NCI-H345 treated with DMSO at 0.1 percent for 48 hours (cell line): ENCODE measurements at regions not wholly inside any gene's neighbourhood (a gene's known extent, or its start where the extent isn't known, plus 50 kb on each side); places are given as distances from the start of the nearest gene placed in this dataset.
A peak's percentile ranks its signal among the peaks of the same experiment; 100 is the strongest.
"Not testable (repeated sequence)": the region's sequence is repeated elsewhere in the genome, so short reads cannot be mapped to it uniquely, and the experiment has no call there.

Source experiments
- DNase-seq: peaks from one replicate; lab custom pipeline; 2025; ENCODE audit not compliant: unreplicated experiment; lab: John Stamatoyannopoulos, UW

DNA sequence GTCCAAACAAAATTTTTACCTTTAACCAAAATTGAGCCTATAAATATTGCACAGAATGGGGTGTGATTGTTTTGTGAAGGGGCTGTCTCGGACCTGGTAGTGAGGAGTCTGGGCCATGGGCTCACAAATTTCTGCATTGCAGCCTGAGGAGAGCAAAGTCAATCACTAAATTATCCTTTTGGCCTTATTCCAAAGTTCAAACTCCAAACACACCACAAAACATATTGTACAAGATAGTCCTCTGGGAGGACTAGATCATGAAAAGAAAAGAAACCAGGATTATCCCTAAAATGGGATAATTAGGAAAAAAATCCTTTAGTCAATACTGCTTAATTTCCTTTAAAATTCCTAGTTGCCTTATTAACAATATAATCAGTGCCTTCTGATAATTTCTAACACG is 115.5 kb downstream of the BUB3 start:
- DNase-seq, result no peak

DNA sequence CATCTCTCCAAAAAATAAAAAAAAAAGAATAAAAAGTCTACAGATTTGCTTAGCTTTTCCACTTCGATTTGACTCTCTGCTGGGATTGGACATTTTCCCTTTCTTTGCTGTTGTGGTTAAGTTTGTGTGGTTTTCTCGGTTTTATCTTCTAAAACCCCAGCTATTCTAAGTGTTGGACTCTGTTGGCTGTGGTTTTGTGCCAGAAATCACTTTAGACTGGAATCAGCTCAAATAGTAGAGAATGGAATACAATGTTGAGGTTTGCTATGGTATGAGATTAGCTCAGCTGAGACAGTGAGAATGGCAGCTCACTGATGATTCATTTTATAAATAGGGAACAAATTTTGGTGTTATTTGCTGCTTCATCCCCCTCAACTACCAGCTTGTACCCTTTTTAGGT is 116.0 kb downstream of the BUB3 start:
- DNase-seq, result no peak

DNA sequence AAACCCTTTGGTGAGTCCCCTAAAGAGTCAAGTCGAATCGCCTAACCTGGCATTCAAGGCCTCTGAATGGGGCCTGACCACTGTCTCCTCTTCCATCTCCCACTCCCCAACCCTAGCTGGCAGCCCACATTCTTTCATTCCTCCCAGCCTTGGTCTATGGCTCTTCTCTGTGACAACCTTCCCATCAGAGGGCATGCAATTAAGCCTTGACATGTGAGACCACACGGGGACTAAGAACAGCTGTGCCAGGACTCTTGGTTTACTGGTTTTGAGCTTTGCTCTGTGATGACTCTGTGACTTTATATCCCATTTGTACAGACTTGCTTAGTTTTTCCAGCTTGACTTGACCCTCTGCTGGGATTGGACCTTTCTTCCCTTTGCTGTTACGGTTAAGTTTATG is 116.6 kb downstream of the BUB3 start:
- no peak for DNase-seq

DNA sequence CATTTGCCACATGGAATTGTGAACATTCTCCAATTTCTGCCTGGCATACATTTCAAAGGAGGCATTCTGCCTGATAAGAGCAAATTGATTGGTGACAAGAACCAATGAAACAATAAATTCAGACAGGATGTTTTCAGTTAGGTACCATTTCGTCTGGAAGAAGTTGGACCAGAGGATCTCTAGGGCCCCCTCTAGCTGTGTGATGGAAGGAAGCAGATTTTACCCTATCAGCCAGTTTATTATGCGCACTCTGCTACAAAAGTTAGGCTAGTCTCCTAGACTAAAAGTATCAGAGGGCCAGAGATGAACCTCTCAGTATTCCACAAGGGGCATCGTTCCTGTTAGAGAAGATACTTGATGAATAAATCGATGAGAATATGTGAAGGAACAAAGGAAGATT is 118.0 kb downstream of the BUB3 start:
- DNase-seq, result no peak

DNA sequence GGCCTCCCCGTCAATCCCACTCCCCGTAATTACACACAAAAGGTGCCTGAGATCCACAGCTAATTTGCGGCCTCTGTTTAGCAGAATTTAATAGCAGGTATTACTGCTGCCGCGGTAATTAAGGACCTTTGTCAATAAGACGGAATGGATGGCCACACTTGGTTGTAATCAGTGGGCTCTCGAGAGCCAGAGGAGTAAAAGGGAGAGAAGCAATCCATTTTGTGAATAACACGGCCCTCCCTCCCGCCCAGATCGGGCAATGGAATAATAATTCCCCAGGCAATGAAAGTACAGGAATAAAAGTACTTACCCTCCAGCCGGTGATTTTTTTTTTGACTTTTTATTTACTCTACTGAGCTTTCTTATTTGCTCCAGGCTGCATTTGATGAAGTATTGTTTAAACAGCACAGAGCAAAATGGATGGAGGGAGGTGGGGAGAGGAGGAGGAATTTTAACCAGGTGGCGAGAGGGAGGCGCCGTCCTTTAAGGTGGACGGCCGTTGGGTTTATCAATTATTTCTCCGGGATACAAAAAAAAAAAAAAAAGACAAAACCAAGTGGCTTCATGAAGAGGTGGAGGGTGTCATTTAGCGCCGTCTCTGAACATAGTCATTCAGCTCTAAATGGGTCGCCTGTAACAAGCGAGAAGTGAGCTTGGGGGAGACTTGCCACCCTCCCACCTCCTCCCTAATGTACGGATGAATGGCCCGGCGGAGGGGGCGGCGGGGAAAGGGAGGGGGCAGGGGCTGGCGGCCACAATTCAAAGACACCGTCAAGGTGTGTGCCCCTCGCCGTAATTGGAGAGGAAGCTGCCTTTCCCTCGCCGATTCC is 120.3 kb downstream of the BUB3 start:
- DNase-seq, result peak; percentile 23

DNA sequence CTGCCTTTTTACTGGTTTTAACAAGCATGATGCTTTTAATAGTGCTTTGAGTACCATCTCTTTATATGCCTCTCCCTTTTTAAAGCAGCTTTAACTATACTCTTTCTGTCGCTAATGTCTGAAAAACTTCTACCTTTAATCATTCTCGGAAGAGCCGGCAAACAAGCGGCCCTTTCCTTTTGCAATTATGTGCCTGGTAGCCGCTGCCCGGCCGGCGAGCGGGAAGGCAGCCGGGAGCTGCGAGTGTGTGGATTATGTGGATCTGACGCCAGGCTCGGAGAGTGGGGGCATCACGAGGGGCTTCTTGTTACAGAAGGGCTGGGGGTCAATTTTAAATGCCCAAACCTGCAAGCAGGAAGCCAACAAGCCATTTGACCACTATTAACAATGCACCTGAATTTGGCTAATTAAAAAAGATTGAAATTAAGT is 120.9 kb downstream of the BUB3 start:
- no peak for DNase-seq

DNA sequence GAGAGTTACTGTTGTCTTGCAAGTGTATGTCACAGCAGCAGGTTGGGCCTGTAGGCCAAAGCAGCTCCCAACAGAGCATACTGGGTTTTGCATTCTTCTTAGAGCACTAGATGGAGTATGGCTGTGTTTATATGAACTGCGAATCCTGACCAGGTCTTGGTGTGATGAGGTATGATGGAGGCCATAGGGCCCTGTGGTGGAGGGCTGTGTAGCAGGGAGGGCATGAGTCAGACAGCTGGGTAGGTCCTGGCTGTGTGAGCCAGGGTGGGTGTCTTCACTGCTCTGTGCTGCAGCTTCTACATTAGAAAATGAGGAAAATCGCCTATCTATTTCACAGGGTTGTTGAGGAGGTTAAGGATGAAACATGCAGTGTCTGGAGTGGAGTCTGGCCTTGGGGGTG is 124.2 kb downstream of the BUB3 start:
- DNase-seq, result no peak

DNA sequence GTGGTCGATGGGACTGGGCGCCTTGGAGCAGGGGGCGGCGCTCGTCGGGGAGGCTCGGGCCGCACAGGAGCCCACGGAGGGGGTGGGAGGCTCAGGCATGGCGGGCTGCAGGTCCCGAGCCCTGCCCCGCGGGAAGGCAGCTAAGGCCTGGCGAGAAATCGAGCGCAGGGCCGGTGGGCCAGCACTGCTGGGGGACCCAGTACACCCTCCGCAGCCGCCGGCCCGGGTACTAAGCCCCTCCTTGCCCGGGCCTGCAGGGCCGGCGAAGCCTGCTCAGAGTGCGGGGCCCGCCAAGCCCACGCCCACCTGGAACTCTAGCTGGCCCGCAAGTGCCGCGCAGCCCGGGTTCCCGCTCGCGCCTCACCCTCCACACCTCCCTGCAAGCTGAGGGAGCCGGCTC is 129.2 kb downstream of the BUB3 start:
- not testable (repeated sequence) for DNase-seq

DNA sequence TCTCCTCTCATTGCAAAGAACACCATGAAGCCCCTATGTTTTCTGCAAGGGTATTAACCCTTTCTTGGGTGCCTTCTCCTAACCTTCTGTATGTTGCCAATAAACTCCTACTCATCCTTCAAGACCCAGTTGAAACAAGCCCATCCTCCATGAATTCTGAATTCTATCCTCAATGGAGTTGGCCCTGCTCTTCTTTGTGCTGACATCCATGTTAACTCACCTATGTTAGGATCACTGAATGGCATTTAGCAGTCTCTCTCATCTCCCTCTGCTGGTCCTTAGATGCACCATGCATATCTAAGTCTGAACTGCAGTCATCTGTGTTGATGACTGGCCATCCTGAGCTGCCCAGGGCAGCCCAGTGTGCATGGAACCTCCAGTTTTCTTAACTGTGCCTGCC is 129.8 kb downstream of the BUB3 start:
- DNase-seq, result no peak

DNA sequence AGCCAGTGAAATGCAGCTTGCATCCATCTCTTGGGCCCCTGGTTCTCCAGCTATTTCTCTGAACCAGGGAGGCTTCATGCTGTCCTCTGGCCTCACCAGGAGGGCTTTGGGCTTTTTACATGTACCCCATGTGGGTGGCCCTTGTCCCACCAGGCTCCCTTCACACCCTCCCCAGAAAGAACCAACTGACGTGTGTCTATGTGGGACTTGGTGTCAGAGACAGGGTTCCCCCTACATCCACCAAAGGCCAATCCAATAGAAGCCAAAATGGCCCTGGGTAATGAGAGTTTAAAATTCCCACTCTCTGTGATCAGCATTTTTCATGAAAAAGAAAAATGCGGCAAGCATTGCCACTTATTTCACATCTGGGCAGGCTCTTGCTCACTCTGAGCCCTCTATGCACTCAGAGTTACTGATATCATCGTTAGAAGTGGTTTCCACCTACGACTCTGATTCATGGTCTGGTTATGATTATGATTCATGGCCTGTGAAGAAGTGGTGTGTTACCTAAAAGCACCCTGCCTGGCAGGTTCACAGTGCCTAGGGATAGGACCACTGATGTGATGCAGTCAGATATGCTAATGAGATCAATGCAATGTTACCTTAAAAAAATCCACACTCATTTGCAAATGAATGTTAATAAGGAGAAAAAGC is 133.5 kb downstream of the BUB3 start:
- DNase-seq, result no peak

DNA sequence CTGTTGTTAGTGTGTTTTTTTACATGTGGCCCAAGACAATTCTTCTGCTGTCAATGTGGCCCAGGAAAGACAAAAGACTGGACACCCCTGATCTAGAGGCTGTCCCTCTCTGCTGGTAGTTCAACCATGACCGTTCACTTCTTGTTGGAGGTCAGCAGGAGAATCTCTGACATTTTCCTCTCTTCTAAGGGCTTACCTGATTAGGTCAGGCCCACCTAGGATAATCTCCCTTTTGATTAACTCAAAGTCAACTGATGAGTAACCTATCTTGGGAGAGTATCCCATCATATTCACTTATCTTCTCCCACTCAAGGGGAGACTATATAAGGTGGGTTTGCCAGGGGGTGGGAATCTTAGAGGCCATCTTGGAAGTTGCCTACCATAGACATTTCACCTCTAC is 135.2 kb downstream of the BUB3 start:
- DNase-seq, result no peak

DNA sequence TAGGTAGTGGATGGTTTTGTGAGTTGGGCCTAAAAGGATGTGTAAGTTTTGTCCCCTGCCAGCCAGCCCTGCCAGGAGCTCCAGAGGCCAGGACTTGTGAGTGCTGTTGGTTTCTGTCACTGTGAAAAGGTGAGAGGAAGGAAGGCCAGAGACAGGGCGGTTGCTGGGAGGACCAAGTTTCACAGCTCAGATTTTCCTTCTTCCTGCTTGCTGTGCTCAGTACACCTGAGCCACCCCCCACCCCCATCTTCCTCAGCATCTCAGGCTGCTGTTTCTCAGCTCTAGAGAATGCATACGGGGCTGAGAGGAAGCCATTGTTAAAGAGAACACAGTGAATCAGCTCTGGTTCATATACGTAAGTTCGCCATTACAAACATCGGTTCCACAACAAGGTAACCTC is 139.9 kb downstream of the BUB3 start:
- DNase-seq, result no peak

DNA sequence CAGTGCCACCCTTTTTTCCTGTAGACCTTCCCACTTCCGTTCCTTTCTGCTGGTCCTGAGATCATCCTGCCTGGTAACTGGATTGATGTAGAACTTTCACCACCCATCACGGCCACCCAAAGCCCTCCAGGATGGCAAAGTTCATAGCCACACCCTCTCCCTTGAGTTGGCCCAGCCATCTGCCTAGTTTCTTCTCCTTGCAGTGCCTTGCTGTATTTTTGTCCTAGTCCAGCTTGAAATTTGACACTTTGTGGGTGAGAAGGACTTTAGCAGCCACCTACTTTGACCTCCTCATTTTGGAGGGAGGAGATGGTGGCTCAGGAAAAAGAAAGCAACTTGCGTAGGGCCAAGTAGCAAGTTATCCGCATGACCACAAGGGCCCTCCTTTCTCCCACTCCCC is 140.7 kb downstream of the BUB3 start:
- no peak for DNase-seq

DNA sequence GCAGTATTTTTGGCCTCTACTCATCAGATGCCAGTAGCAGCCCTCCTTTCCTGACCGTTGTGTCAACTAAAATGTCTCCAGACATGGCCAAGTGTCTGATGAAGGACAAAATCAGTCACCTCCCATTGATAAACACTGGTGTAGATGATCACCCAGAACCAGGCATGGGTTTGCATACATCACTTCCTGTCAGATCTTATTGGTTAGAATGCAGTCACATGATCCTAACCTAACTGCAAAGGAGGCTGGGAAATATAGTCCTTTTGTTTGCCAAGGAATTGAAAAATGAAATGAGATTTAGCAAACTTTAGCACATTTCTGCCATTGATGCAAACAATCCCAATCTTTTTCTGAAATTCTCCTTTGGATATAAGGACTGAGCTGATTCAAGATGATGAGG is 141.4 kb downstream of the BUB3 start:
- no peak for DNase-seq

DNA sequence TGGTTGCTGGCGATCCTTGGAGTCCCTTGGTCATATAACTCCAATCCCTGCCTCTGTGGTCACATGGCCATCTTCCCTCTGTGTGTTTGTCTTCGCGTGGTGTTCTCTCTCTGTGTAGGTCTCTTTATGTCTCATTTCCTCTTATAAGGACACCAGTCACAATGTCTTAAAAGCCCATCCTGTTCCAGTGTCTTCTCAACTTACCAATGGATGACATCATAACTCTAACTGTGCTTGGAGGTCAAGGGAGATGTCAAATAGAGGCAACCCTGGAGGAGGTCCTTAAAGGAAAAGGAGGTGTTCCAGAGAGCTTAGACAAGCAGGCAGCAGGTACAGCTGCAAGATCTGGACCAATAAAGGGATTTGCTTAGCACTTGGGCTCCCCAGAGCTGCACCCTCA is 143.0 kb downstream of the BUB3 start:
- DNase-seq, result no peak

DNA sequence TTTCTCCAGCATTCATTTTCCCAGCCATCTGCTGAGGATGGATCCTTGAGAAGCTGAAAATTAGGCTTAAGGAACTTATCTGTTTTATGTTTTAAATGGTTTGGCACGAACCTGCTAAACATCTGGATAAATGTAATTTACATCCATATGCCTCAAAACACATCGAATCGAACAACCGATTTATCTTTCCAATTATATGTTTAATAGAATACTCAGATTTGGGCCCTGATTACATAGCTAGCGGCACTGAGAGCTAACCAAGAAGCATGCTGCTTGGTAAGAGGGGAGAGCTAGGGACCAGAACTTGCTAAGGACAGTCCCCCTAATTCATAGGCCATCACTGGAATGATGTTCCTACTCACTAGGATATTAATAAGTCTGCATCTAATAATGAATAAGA is 144.4 kb downstream of the BUB3 start:
- DNase-seq, result no peak

DNA sequence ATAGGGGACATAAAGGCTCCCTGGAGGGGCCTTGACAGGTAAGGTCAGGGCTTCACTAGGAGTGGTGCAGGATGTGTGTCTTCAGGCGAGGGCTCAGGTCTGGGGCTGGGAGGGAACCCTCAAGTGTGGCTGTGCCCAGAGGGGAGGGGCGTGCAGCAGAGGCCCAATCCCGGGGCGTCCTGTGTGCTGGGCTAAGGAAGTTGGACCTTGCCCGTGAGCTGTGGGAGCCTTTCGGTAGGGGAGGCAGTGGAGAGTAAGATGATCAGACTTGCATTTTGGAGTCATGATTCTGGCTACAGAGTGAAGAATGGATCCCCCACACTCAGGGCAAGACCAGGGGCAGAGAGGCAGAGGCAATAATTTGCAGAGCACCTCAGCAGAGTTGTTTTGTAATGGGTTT is 145.4 kb downstream of the BUB3 start:
- no peak for DNase-seq

DNA sequence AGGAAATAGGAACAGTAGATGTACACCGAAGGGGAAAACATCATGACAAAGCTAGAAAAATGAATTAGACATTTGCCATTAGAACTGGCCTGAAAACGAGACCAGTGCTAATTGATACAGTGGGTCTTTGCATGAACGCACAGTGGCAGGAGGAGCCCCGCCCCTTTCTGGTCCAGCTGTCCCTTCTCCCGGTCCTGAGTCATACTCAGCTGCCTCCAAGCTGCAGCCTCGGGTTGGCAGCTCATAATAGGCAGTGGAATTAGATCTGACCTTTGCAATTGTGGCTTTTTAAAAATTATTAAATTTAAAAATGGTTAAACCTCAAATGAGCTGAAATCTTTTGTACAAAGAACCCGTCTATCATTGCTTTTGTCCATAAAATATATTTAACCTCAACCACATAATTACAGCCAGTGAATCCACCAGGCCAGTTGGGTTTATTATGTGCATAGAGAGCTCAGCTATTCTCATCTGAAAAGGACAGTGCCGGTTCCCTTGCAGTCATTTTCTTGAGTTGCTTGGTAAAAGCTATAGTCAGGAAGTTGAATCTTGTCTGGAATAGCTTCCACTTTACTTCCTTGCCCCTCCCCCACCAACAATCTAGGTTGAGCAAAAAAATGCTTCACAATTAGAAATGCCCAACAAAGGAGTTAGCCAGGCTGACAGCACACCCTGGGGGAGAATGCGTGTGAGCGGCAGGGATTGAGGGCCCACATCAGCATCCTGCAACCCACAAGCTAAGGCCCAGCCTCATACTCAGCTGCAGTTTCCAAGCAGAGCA is 147.1 kb downstream of the BUB3 start:
- no peak for DNase-seq

DNA sequence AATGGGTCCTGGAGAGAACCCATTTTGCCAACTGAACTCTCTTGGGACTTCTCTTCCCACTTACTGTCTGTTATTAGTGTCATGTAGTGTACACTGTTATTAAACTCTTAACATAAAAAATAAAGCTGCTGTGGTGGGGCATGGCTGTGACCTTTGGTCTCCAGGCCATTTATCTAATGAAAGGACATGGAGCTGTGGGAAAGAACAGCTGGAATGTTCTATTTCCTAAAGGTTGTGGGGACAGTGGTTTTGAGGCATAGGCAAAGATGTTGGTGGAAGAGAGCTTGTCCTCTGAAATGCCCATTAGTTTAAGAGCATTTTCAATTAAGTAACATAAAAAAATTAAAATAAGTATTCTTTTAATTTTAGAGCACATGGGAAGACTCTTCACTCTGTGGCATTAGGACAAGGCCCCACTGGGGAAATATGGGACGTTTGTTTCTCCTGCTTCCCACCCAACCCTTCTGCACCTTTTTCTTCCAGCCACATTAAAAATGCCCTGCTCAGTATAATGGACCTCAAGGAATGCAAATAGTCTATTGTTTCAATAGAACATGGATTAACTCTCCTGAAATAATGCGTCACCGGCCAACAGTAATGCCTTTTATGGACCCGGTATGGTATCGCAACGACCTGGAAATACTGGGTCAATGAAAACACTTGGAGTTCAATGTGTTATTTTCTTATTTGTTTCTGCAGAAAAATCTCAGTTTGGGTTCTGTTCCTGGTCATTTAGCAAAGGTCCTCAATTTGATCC is 149.6 kb downstream of the BUB3 start:
- no peak for DNase-seq

DNA sequence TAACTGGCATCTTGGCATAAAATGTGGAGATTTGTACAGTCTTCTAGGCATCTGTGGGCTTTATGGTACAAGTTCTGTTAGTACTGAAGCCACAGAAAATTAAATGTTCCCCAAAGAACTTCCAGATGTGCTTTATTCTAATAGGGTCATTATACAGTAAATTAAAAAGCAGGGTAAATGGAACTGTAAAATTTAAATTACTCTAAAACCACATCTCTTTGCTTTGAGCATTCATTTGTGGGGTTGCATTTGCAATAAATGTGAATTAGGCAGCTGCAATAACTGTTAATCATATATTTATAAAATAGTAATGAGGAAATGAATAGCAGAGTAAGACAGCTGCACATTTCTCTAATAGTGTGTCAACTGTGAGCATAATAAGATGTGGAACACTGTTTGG is 151.5 kb downstream of the BUB3 start:
- DNase-seq, result no peak

DNA sequence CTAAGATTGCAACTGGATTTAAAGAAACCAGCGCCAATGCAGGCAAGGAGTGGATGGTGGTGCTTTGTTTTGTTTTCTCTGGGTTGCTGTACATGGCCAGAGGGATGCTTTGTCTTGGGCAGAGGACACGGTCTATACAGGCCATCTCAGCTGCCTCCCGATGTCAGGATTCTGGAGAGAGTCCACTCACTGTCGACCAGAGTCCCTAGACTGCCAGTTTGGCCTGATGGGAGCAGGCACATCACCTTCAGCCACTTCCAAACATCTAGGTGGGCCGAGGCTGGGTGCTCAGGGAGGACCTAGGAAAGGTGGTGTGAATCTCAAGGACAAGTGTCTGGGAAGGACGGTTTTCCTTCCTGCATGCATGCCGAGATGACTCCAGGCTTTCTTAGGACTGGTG is 152.1 kb downstream of the BUB3 start:
- no peak for DNase-seq
